ENCODE measurements at regions not wholly inside any gene's neighbourhood (a gene's known extent, or its start where the extent isn't known, plus 50 kb on each side); places are given as distances from the start of the nearest gene placed in this dataset.

- TF ChIP-seq POLR2A (IDR thresholded peaks at IDR 0.05) (no peak), CTCF (IDR thresholded peaks at IDR 0.05) (no peak)
- intact Hi-C loops (cut with DNase I; ENCODE audit: low total_unique reads) = no loop called here
- DNase-seq (ENCODE audit: low spot score in 2 of 2) = no peak
- H3K4me3 ChIP-seq (ENCODE audit: low read depth, poor library complexity, severe bottlenecking) = no peak overlapping the region
- 97 to 98% methylated on average over 1 of the region's 1 CpG for WGBS, 2 donors
Measured at GRCh38 chr15:70302360-70302759, 204.6 kb upstream of the TLE3 start.

GRCh38 chr15:70301396-70301795, 203.7 kb upstream of the TLE3 start:
- no peak overlapping the region for H3K4me3 ChIP-seq (ENCODE audit: low read depth, poor library complexity, severe bottlenecking)
- intact Hi-C loops (cut with DNase I; ENCODE audit: low total_unique reads) = no loop called here
- WGBS, 2 donors = 66 to 73% methylated on average over 4 to 5 of the region's 5 CpGs
- TF ChIP-seq CTCF (IDR thresholded peaks at IDR 0.05) (no peak), POLR2A (IDR thresholded peaks at IDR 0.05) (no peak)
- DNase-seq (ENCODE audit: low spot score in 2 of 2) = no peak

GRCh38 chr15:70299931-70300869, 202.5 kb upstream of the TLE3 start:
- 94 to 95% methylated on average over 13 of the region's 13 CpGs for WGBS, 2 donors
- TF ChIP-seq CTCF (IDR thresholded peaks at IDR 0.05) (no peak), POLR2A (IDR thresholded peaks at IDR 0.05) (no peak)
- no peak overlapping the region for H3K4me3 ChIP-seq (ENCODE audit: low read depth, poor library complexity, severe bottlenecking)
- intact Hi-C loops (cut with DNase I; ENCODE audit: low total_unique reads) = no loop called here
- no peak for DNase-seq (ENCODE audit: low spot score in 2 of 2)

DNA sequence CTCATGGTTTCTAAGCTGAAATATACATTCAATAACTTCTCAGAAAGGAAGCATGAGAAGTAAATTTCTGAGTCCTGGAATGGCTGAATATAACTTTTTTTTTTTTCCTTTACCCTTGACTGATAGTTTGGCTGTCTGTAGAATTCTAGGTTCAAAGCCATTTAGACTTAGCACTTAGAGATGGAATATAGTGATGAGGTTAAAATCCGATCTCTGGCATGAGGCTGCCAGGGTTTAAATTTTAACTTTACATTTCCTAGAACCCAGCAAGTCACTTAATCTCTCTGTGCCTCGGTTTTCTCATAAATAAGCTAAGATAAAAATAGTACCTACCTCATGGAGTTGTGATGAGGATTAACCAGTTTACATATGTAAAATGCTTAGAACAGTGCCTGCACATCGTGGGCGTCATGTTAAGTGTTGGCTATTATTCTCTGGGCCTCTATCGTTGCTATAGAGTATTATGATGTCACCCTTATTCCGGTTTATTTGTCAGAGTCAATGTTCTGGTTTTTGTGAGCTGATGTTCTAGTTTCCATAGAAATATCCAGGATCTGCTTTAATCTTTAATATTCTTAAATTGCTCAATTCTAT, 199.8 kb upstream of the TLE3 start:
- TF ChIP-seq POLR2A (IDR thresholded peaks at IDR 0.05) = no peak
- TF ChIP-seq CTCF (IDR thresholded peaks at IDR 0.05) = no peak
- H3K4me3 ChIP-seq (ENCODE audit: low read depth, poor library complexity, severe bottlenecking) = no peak overlapping the region
- intact Hi-C loops (cut with DNase I; ENCODE audit: low total_unique reads) = no loop called here
- 84 to 86% methylated on average over 6 of the region's 6 CpGs for WGBS, 2 donors
- no peak for DNase-seq (ENCODE audit: low spot score in 2 of 2)

DNA sequence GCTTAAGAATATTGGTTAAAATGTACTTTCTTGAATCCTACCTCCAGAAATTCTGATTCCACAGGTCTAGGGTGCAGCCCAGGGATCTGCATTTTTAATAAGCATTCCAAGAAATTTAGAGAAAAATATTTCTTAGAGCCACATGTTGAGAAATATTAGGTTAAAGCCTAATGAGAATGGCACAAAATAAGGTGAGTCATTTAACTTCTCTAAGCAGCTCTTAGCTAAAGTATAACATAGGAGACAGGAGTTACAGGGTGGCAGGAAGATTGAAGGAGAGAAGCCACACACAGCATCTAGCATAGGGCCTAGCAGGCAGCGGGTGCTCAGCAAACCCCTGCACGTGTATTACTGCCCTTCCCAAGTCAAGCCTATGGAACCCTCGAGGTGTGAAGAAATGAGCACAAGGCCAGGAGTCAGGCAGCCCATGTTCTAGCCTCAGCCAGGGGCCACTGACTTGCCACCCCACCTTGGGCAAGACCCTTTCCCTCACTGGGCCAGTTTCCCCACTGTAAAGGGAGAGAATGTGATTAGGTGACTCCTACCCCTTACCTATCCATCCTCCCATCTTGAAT, 197.1 kb upstream of the TLE3 start:
- no peak for DNase-seq (ENCODE audit: low spot score in 2 of 2)
- intact Hi-C loops (cut with DNase I; ENCODE audit: low total_unique reads) = no loop called here
- 93 to 94% methylated on average over 3 of the region's 3 CpGs for WGBS, 2 donors
- TF ChIP-seq POLR2A (IDR thresholded peaks at IDR 0.05) = no peak
- TF ChIP-seq CTCF (IDR thresholded peaks at IDR 0.05) = no peak
- H3K4me3 ChIP-seq (ENCODE audit: low read depth, poor library complexity, severe bottlenecking) = no peak overlapping the region
